NCI-H748 (cell line): ENCODE measurements at regions not wholly inside any gene's neighbourhood (a gene's known extent, or its start where the extent isn't known, plus 50 kb on each side); places are given as distances from the start of the nearest gene placed in this dataset.
"Not testable (repeated sequence)": the region's sequence is repeated elsewhere in the genome, so short reads cannot be mapped to it uniquely, and the experiment has no call there.

Experiments
- DNase-seq: peaks from one replicate; lab custom pipeline; 2025; ENCODE audit not compliant: unreplicated experiment; lab: John Stamatoyannopoulos, UW

DNA sequence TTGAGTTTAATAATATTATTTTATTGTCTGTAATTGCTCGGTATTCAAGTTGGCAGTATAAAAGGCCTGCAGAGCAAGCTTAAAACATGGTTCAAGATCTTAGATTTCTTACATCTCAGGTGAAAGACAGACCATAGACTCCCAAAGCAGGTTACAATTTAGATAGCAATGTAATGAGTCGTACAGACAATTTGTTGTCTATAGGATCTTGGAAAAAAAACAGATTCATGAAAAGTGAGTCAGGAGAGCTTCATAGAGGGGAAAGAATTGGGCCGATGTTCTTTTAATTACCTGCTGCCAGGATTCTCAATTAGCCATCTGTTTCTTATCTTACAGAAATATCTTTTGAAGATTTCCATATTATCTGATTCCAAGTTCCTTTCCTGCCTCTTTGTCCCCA is 111.5 kb upstream of the IKBKE start:
- not testable (repeated sequence) for DNase-seq

DNA sequence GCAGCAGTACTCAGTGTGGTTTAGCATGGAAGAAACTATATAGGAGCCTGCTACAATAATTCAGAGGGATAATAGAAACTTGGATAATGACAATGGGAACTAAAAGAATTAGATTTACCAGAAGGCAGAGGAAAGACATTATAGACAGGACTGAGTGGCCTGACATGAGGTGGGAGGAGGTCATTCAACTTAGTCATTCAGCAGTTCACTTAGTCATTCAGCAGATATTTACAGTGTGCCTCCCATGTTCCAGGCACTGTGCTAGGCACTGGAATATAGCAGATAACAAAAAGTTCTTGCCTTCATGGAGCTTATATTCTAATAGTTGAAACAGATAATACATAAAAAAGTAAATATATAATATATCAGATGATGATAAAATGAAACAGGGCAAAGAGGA is 110.9 kb upstream of the IKBKE start:
- not testable (repeated sequence) for DNase-seq

DNA sequence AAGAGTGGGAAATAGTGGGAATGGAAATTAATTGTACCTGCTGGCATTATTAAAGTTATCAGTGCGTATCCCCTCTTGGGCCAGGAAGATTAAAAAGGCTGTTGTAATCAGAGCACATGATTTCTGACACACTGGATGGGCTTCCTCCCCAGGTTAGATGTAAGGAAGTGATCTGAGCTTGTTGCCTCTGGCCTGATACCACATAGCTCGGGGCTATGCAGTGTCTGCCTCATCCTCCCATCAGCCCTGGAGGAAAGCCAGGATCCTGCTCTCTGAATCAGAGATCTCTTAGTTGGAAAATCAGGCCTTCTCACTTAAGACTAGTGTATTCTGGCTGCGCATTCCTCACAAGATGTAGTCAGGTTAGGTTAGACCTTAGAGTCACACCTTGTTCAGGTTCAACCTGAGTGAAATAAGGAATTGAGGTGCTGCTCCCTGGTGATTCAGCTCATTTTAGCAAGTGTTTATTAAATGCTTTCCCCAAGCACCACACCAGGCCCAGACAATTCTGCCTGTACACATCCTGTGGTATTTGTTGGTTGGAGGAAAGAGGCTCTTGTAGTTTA is 108.2 kb upstream of the IKBKE start:
- DNase-seq = not testable (repeated sequence)

DNA sequence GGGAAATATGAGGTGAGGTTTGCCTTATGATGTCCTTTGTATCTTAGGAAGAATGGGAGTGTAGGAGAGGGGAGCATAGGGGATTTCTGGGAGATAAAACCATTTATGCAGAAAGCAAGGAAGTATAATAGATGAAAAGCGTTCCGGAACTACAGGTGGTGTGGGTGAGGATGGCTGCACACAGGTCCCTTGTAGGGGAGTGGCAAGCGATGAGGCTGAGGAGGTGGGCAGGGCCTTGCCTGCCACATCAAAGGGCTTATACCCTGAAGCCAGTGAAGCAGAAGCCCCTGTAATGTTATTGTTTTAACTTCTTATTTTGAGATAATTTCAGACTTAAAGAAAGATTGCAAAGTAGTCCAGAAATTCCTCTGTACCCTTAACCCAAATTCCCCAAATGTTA is 107.3 kb upstream of the IKBKE start:
- DNase-seq = not testable (repeated sequence)

DNA sequence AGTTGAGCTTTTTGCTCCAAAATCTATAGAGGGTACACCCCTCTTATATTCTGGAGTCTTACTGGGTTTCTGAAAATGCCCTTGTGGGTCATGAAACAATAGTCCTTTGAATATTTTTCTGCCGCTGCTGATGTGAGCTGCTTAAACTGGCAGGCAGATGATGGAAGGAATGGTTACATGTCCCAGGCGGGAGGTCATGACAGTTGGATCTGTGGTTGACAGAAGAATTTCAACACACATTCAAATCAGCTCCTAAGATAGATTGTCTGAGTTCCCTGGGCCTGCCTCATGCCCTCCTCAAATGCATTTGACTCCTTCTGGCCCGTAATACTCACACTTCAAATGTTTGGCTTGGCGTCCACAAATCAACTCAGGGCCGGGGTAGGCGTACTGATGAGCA is 105.0 kb upstream of the IKBKE start:
- DNase-seq = not testable (repeated sequence)

DNA sequence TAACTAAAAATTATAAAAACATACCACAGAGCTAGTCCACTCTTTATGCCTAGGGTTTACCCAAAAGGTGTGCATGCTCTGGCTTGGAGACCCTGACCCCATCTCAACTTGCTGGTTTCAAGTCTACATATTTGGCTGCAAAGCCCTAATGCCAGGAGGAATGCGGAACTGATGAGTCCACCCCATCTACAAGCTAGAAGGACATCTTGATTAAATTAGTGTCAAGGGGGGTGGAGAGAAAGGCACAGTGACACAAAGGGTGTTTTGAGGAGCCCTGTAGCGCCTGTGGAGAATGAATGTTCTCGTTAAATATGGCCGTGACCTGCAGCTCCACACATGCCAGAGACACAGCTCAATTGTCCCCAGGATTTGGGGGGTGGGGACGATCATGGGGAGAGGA is 104.1 kb upstream of the IKBKE start:
- DNase-seq = not testable (repeated sequence)

DNA sequence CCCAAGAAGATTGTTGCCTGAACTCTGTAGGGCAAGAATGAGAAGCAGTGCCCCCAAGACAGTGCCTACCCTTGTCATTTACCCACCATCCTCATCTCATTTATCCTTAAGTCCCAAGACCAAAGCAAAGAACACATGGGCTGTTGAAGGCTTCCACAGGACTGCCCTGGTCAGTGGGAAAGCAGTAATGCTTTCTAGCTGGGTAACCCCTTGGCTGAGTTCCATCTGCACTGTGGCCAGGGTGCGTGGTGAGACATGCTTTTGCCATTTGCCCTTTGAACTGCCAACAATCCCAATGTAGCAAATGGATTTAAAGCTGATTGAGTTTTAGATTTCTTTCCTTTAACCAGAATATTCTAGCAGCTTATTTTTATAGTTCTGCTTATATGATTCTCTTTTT is 103.5 kb upstream of the IKBKE start:
- not testable (repeated sequence) for DNase-seq

DNA sequence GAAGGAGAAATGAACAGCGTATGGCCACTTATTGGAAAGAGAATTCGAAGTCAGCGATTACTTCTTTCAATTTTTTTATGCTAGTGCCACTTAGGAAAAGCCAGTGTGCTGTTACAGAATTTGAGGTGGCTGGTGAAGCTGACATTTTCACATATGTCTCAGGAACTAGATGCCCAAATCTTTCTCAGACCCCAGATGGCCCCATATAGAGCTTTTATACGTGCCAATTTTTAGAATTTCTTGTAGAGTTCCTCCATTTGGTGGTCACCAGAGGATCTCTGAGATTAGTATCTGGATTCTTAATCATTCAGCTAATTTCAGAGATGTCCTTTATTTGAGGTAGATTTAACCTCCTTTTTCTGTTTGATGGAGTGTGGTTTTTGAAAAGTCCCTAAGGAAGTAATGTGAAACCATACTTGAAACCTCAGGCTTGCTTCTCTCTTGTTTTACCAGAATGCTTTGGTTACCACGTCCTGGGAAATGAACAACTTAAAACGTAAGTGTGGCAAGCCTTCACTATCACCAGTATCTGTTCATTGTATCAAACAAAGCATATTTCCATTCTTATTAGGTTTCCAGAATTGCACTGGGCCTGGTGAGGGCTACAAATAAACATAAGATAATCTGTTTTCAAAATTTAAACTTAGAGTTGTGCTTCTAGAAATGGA is 102.2 kb upstream of the IKBKE start:
- DNase-seq = not testable (repeated sequence)

DNA sequence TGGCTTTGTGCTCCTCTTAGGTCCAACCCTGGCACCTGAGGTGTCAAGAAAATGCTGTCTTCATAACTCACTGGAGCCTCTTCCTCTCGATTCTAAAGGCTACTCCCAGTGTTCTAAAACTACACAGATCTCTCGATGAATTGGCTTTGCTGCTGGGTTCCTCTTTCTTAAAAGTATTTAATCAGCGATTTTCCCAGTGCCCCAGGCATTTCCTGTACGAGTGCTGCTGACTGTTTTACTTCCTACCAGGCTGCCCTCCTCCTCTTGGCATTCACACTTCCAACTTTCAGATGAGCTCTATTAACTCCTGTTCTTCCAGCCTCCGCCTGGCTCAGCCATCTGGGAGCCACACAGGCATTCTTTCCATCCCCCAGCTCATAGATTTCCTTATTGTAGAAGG is 95.6 kb upstream of the IKBKE start:
- DNase-seq = not testable (repeated sequence)

DNA sequence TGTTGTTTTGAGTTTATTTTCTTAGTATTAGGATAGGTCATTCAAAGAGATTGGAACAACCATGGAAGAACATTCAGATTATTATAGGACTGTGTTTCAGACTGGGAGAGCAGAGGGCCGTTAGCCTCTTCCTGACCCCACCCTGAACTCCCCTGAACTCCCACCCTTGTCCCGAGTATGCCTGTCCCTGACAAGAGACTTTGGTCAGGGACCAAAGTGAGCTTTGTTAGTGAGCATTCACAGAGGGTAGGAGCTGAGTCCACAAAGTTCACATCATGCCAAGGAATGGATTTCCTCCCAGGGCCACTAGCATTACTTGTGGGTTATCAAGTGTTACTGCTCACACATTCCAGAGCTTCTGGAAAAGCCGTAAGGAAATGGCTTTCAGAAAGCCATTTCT is 94.7 kb upstream of the IKBKE start:
- not testable (repeated sequence) for DNase-seq

DNA sequence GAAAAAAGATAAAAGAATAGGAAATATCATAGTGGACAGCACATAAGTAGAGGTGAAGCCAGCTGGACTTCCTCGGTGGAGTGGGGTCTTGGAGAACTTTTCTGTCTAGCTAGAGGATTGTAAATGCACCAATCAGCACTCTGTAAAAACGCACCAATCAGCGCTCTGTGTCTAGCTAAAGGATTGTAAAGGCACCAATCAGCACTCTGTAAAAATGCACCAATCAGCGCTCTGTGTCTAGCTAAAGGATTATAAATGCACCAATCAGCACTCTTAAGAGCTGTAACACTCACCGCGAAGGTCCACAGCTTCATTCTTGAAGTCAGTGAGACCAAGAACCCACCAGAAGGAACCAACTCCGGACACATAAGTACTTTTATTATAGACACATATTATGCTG is 91.8 kb upstream of the IKBKE start:
- DNase-seq = not testable (repeated sequence)

DNA sequence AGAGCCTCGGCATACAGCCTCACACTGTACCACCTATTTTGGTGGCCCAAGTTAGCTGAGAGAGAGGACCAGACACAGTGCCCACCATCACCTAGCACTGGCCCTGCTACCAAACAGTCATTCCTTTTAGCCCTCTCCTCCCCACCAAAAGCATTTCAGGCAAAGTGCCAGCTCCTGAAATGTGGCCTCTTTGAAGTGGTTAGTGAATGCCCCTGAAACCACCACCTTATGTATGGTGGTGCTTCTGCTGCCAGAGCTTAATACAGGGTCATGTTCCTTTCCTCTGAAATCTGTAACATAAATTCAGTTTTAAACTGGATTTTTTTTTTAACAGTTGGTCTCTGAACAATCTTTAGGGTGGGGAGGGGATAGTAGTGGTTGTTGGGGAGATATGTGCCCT is 91.0 kb upstream of the IKBKE start:
- not testable (repeated sequence) for DNase-seq

DNA sequence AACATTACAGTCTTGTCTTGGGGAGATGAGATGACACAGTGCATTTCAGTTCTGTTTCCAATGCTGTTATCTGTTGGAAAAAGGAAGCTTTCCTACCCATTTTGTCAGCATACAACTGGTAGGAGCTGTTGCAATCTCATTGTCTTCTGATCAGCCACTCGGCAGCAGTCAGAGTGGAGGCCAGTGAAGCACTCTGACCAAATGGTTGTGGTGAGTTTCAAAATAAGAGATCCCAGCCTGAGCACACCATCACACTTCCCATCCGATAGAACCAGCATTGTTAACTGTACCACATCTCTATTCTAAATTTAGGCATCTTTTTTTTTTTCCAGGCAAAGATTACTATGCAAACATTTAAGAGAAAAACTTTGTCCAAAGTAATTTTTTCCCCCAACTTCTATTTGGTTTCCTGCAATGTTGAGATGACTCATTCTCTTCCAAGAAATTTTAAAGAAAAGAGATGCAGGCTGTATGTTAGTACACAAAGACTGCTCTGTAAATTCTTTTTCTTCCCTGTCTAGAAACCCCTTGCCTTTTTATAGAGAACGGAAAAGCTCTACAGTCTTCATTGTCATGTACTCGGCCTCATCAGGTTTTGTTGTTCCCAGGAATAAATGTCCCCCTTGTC is 90.0 kb upstream of the IKBKE start:
- DNase-seq = not testable (repeated sequence)

DNA sequence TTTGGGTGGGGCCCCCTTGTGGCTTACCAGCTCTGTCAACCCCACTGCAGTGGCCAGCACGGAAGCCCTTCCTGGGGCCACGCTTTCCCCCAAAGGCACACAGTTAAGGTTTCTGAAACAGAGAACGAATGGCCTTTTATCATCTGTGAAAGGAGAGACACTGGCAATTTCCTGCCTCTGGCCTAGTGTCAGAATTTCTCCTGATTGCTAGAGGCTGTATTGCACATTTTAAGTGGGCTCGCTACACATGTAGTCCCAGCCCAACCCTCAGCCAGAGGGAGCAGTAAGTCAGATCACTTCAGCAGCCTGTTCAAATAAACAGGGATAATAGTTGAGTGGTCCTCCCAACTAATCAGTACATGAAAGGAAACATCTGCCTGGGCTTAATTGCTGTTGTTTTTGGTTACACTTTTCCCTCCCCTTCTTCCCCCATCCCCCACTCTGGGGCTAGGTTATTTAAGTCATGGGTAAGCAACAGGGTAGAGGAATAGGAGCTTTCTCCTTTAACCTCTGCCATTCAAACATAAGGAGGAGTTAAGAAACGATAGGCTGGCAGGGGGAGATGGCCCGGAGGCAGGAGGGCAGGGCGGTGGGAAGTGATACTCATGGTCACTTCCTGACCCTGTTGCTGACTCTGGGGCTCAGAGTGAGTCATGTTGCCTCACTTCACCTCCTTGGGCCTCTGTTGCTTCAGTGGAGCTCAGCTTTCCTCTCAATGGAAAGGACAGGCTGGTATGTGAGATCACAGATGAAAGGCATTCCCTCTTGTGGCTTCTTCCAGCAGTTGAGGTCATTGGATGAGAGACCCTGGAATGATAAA is 89.3 kb upstream of the IKBKE start:
- DNase-seq = peak; percentile 93

DNA sequence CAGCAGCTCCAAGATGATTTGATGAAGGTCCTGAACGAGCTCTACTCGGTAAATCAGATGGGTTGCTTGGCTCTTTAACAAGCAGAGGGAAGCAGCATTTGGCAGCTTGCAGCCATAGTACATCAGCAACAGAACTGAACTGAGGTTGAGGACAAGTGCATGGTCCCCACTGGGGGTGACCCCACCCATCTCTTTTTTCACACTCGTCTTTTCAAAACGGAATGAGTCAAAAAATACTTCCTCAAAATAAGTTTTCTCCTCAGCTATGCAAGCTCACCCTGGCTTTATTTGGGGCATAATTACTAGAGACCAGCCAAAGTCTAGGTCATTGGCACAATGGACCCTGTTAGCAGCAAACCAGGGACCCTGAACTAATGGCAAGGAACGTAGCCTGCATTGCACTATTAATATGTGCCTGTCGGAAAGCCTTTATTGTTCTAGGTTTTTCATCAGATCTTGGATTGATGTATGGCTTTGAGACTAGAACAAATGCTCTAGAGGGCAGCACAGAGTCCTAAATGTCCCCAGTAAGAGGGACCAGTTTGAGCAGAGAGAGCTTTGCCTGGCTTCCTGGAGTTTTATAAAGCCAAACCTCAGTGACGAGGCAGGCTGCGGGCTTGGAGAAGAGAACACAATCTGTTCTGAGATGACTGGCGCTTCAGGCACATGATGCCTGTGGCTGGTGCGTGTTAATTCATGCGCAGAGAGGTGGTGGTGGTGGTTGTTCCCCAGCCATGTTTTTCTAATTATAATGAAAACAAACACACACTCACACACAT is 86.1 kb upstream of the IKBKE start:
- peak; percentile 60 for DNase-seq

DNA sequence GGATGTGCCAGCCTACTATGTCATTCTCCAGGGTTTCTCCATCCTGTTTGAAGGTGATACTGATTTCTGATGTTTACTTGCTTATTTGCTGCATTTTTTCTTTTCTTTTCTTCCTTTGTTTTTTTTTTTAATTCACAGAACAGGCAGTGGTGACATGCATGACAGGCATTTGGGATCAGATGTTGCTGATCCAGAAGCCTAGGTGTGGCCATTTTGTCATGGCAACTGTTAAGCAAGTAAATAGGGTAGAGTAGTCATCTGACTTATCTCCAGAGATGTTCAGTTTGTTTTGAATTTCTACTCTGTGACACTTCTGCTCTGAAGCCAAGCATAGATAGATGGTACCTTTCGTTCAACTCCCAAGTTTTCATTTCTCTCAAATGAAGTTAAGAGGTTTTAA is 85.4 kb upstream of the IKBKE start:
- not testable (repeated sequence) for DNase-seq

DNA sequence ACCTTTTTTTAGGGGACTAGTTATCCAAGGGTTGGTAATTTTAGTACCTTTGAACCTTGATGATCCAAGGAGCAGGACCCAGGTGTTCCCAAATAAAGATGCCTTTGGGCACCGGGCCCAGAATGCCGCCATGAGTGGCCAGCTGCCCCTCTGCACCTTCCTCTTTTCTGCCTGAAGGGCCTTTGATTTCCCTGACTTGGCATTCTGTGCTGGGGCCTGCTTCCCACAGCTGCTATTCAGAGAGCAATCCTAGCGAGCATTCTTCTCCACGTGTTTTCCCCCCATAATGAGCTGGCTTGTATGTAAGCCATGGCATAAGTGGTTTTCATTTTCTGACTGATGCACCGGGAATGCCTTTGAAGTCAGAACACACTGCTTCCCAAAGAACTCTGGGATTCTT is 82.6 kb upstream of the IKBKE start:
- DNase-seq = not testable (repeated sequence)

DNA sequence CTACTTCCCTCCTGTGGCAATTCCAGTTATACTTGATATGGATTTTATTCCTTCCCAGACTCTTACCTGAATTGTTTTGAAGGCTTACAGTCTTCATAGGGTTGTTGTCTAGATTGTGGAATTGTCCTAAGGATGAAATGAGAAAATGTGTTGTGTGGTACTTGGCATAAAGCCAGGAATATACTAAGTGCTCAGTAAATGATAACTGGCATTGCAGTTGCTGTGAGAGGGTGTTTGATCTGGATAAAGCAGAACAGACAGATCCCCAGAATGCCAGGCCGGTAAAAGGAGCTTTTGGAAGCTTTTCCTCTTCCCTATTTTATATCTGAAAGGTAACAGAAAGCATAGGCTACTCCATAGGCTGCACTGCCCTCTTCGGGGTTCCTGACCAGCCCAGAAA is 78.4 kb upstream of the IKBKE start:
- DNase-seq = not testable (repeated sequence)

DNA sequence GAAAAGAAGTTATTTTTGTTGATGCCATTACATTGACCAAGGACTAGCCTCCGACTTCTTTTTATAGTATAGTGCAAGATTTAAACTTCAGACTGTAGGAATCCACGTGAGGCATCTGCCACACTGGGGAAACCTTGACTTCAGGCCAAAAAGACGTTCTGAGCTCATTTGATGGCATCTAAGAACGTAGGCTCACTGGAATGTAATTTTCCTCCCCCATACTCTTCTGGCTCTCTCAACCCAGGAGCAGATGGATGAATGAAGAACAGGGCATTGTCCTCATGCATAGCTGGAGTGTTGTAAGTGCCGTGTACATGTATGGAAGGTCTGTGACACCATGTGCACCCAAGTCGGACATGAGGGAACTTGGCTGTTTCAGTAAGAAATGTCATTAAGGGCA is 72.8 kb upstream of the IKBKE start:
- not testable (repeated sequence) for DNase-seq

DNA sequence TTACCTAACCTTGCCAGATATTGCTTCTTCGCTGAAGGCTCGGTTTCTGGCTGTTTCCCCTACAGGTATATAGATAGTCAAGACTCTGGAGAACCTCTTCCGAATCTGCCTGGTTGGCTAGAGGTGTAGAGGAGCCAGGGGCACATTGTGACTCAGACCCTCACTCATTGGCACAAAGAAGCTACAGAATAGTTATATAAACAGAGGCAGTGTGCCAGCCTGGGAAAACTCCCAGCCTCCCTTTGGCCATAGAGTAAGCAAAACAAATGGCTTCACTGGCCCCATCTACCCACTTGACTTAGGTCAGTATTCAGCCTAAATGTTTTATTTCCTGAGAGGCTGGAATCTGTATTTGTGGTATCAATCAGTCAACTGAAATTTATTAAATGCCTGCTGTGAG is 72.0 kb upstream of the IKBKE start:
- DNase-seq = not testable (repeated sequence)
